Osteoblast (primary cell): ENCODE measurements at regions not wholly inside any gene's neighbourhood (a gene's known extent, or its start where the extent isn't known, plus 50 kb on each side); places are given as distances from the start of the nearest gene placed in this dataset.

Source experiments
- DNase-seq: peaks from one replicate; pipeline ENCODE4 v3.0.0; 2011; ENCODE audit warnings: low spot score, mixed read lengths; ENCODE audit not compliant: insufficient read length; ENCODE audit errors: missing footprints
- H2AFZ ChIP-seq: 2 replicates; pipeline ENCODE4 v1.6.0; 2011; ENCODE audit warnings: mild to moderate bottlenecking, low read length
- H3K27ac ChIP-seq: 2 replicates; pipeline ENCODE4 v1.5.1; 2011; ENCODE audit warnings: mild to moderate bottlenecking, low read depth, low read length, moderate library complexity
- H3K27me3 ChIP-seq: 2 replicates; pipeline ENCODE4 v1.6.0; 2012; ENCODE audit warnings: mild to moderate bottlenecking, control low read depth, inconsistent platforms, low read length, moderate library complexity; ENCODE audit not compliant: insufficient read depth
- H3K36me3 ChIP-seq: 2 replicates; pipeline ENCODE4 v1.5.1; 2011; ENCODE audit warnings: mild to moderate bottlenecking, low read length, control low read depth, moderate library complexity; ENCODE audit not compliant: insufficient read depth
- H3K4me1 ChIP-seq: 2 replicates; pipeline ENCODE4 v1.5.1; 2011; ENCODE audit warnings: mild to moderate bottlenecking, low read length, control low read depth, moderate library complexity; ENCODE audit not compliant: insufficient read depth
- H3K4me2 ChIP-seq: 2 replicates; pipeline ENCODE4 v1.6.0; 2011; ENCODE audit warnings: mild to moderate bottlenecking, low read length; ENCODE audit not compliant: insufficient read depth
- H3K4me3 ChIP-seq: fragments of 200-600 bp; sonication (generic); 3 replicates; pipeline ENCODE4 v1.5.1; 2012; ENCODE audit warnings: mild to moderate bottlenecking, low read length, inconsistent platforms; ENCODE audit not compliant: insufficient read depth
- H3K79me2 ChIP-seq: 2 replicates; pipeline ENCODE4 v1.6.0; 2012; ENCODE audit warnings: mild to moderate bottlenecking, low read length, control low read depth, inconsistent platforms; ENCODE audit not compliant: insufficient read depth
- H3K9me3 ChIP-seq: 2 replicates; pipeline ENCODE4 v1.5.1; 2011; ENCODE audit warnings: low read depth, low read length, control low read depth
- H4K20me1 ChIP-seq: 2 replicates; pipeline ENCODE4 v1.6.0; 2012; ENCODE audit warnings: mild to moderate bottlenecking, low read length, control low read depth; ENCODE audit not compliant: insufficient read depth
- CTCF ChIP-seq: IDR thresholded peaks from 2 replicates; pipeline ENCODE4 v1.5.1; 2011; ENCODE audit warnings: mild to moderate bottlenecking, low read depth, low read length, moderate library complexity; ENCODE audit errors: extremely low read depth

- H3K36me3 ChIP-seq, result no peaks in the 10 kb centered on the region
- no peak for TF ChIP-seq CTCF
- H3K4me3 ChIP-seq, result no peak overlapping the region
- no peaks in the 10 kb centered on the region for H3K4me1 ChIP-seq
- no peak overlapping the region for H2AFZ ChIP-seq
- no peak for DNase-seq
- H3K27ac ChIP-seq, result no peak overlapping the region
- no peaks in the 10 kb centered on the region for H3K79me2 ChIP-seq
- H3K9me3 ChIP-seq, result no peaks in the 10 kb centered on the region
- H3K27me3 ChIP-seq, result no peaks in the 10 kb centered on the region
- no peaks in the 10 kb centered on the region for H4K20me1 ChIP-seq
- H3K4me2 ChIP-seq, result no peak overlapping the region
Observed at GRCh38 chr12:58177366-58177765, 236.0 kb downstream of the ATP23 start.

- no peaks in the 10 kb centered on the region for H4K20me1 ChIP-seq
- H2AFZ ChIP-seq, result no peak overlapping the region
- no peak overlapping the region for H3K4me2 ChIP-seq
- TF ChIP-seq CTCF, result no peak
- no peak for DNase-seq
- no peaks in the 10 kb centered on the region for H3K36me3 ChIP-seq
- H3K79me2 ChIP-seq, result no peaks in the 10 kb centered on the region
- H3K27me3 ChIP-seq, result no peaks in the 10 kb centered on the region
- no peaks in the 10 kb centered on the region for H3K9me3 ChIP-seq
- no peak overlapping the region for H3K4me3 ChIP-seq
- no peak overlapping the region for H3K27ac ChIP-seq
- no peaks in the 10 kb centered on the region for H3K4me1 ChIP-seq
Observed at GRCh38 chr12:58184212-58184611, 242.8 kb downstream of the ATP23 start.

GRCh38 chr12:58186401-58186800 lies 245.0 kb downstream of the ATP23 start:
- Histone ChIP-seq H3K4me3 (no peak overlapping the region), H3K27me3 (no peaks in the 10 kb centered on the region), H4K20me1 (no peaks in the 10 kb centered on the region), H3K27ac (no peak overlapping the region), H3K4me1 (no peaks in the 10 kb centered on the region), H3K9me3 (no peaks in the 10 kb centered on the region), H3K4me2 (no peak overlapping the region), H3K79me2 (no peaks in the 10 kb centered on the region), H3K36me3 (no peaks in the 10 kb centered on the region), H2AFZ (no peak overlapping the region)
- no peak for DNase-seq
- no peak for TF ChIP-seq CTCF

GRCh38 chr12:58186914-58187313 lies 245.5 kb downstream of the ATP23 start:
- H2AFZ ChIP-seq, result no peak overlapping the region
- no peak for DNase-seq
- no peak for TF ChIP-seq CTCF
- H3K4me3 ChIP-seq, result no peak overlapping the region
- H3K27me3 ChIP-seq, result no peaks in the 10 kb centered on the region
- H3K79me2 ChIP-seq, result no peaks in the 10 kb centered on the region
- H4K20me1 ChIP-seq, result no peaks in the 10 kb centered on the region
- no peaks in the 10 kb centered on the region for H3K9me3 ChIP-seq
- no peak overlapping the region for H3K4me2 ChIP-seq
- no peak overlapping the region for H3K27ac ChIP-seq
- no peaks in the 10 kb centered on the region for H3K4me1 ChIP-seq
- no peaks in the 10 kb centered on the region for H3K36me3 ChIP-seq
